Stimulated activated CD4-positive, alpha-beta T cell treated with anti-CD3 and anti-CD28 coated beads, Interleukin-2, amount 100 ng/mL, for 24 hours (primary cell): ENCODE measurements at regions not wholly inside any gene's neighbourhood (a gene's known extent, or its start where the extent isn't known, plus 50 kb on each side); places are given as distances from the start of the nearest gene placed in this dataset.

Experiments used
- DNase-seq, 2 donors: peaks; one replicate each; pipeline ENCODE4 v3.0.0-alpha.2; 2020

DNA sequence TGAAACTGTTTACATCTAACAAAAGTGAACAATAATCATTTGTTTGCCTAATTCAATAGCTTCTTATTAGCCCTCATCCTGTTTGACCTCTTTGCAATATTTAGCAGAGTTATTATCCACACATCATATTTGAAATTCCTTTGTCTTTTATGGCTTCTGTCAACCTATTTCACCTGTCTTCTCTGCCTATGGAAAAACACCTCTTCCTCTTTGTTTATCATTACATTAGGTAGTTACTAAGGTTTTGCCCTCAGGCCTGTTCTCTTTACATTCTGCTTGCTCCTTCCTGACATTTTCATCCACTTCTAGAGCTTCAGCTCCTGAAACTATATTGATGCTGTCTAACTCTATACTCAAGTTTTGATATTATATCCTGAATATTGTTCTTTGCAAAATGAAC is 183.0 kb downstream of the SUCNR1 start:
- DNase-seq: no peak

GRCh38 chr3:152056987-152057386 is 183.5 kb downstream of the SUCNR1 start:
- no peak for DNase-seq

- no peak for DNase-seq
Measured at GRCh38 chr3:152058856-152059255, 185.4 kb downstream of the SUCNR1 start.

- no peak for DNase-seq
Measured at GRCh38 chr3:152060701-152061100, 187.3 kb downstream of the SUCNR1 start.

DNA sequence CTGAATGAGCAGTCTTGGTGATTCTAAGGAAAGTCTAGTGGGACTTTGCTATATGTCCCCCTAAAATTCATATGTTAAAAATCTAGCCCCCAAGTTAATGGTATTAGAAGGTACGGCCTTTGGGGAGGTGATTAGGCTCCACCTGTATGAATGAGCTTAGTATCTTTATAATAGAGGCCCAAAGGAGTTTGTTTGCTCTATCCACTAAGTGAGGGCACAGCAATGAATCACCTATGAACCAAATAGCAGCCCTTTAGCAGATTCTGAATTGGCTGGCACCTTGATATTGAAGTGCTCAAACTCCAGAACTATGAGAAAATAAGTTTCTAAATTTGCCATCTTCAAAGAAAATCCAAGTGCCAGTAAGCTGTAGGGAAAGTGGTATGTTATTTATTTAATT is 187.9 kb downstream of the SUCNR1 start:
- DNase-seq: no peak

DNA sequence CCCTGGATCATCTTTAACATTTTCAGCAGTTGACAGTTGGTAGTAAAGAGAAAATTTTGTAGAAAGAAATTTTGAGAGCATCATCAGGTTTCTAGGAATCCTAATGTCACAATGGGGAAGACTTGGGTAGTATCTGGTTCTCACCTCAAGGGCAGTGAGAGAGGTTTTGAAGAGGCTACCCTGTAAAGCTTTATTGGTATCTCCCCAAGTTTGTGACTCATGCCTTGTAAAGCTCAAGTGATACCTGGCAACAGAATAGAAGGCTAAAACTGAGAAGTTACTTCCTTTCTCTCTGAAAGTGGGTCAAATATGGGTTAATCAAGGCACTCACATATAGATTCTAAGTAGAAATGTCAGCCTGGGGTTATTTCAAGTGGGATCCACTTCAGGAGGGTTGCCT is 196.4 kb downstream of the SUCNR1 start:
- no peak for DNase-seq

DNA sequence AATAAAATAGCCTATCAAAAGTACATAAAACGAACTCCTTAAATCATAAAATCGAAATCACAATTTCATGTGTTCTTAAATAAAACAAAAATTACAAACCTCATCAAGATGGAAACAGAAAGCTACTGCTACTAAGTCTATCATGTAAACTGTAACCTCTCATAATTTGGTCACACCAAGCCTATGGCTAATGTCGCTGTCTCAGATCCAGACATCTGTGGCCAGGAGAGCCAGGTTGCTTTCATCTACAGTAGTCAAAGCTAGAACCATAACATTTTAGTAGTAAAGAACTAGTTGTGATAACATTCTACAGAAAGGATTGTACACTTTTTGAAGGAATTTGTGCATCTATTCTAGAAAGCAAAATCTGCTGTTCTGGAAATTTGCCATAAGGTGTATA is 197.4 kb upstream of the MBNL1 start:
- DNase-seq: no peak

DNA sequence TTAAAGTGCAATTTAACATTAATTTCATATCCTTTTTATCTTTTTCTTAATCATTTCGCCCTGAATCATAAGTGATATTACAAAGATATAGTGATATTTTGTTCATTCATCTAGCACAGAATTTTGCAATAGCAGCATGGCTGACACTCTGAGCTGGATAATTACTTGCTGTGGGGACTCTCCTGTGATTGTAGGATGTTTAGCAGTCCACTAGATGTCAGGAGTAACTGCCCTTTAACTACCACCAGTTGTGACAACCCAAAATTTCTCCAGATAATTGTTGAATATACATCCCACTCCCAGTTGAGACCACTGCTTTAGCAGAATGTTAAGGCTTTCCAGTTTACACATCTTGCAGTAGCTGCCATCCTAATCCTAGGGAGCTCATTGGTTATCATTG is 196.8 kb upstream of the MBNL1 start:
- no peak for DNase-seq

DNA sequence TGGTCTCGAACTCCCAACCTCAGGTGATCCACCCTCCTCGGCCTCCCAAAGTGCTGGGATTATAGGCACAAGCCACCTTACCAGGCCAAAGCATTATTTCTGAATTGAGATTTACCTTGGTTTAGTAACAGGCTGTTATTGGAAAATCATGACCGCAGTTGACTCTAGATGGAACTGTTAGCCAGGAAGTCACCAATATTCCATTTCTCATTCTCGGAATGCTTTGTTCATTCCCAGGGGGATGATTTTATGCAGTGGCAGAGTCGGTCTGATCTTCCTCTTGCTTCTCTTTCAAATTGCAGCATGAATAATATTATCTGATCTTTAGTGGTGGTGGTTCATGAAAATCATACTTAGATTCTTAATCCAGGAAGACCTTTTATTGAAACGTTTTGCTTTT is 195.5 kb upstream of the MBNL1 start:
- no peak for DNase-seq

GRCh38 chr3:152076148-152076547 is 192.6 kb upstream of the MBNL1 start:
- DNase-seq: no peak

DNA sequence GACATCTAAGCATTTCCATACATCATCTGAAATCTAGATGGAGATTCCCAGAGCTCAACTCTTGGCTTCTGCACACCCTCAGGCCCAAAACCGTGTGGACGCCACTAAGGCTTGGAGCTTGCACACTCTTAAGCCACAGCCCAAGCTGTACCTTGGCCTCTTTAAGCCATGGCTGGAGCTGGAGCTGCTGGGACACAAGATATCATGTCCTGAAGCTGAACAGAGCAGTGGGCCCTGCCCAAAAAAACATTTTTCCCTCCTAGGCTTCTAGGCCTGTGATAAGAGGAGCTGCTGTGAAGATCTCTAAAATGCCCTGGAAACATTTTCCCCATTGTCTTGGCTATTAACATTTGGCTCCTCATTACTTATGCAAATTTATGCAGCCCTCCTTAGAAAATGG is 188.7 kb upstream of the MBNL1 start:
- DNase-seq: no peak

DNA sequence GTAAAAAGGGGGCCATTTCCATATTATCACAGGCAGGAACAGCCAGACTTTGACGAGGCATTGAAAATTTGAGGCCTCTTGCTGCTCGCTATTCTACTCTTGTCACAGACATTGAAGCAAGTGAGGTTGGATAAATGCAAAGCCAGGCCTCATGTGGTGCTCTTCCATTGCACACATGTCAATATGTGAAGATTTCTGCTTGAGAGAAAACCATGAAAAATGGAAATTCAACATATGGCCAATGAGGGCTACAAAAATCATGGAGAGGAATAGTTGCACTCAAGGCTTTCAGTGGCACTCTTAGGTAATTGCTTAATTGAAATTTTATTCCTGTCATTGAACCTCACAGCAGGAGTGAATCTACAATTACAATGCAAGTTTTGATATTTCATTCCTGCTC is 185.6 kb upstream of the MBNL1 start:
- no peak for DNase-seq

- no peak for DNase-seq
Measured at GRCh38 chr3:152084441-152085158, 184.1 kb upstream of the MBNL1 start.

DNA sequence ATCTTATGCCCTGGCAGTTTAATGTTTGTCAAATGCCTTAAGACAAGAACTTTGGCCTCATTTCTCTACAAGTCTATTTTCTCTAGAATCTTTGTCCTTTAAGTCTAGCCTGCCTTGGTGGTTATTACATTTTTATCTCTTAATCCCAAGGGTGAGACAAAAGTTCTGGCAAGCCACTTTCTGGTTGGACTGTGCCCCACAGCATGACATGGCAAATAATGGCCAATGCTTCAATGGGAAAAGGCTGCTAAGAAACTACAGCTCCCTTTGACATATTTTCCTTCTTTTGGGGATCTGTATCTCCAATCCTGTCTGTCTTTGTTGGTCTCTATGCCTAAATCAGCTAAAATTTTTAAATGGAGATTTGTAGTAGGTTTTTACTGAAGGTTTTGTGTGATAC is 181.6 kb upstream of the MBNL1 start:
- DNase-seq: no peak

DNA sequence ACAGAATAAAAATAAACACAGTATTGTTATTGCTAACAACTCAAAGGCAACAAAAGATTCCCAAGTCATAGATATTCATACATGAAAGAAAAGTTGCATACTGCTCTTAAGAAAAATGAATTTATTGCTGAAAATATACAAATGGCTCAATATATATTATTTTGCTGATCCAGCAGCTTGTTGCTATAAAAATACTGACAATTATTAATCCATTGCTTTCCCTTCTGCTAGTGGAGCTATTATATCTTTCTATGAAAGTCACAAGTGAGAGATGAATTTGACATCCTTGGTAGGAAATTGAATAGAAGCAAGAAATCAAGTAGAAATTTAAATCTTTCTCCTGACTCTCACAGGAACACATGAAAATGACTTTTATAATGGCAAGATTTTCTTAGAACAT is 179.2 kb upstream of the MBNL1 start:
- DNase-seq: no peak

DNA sequence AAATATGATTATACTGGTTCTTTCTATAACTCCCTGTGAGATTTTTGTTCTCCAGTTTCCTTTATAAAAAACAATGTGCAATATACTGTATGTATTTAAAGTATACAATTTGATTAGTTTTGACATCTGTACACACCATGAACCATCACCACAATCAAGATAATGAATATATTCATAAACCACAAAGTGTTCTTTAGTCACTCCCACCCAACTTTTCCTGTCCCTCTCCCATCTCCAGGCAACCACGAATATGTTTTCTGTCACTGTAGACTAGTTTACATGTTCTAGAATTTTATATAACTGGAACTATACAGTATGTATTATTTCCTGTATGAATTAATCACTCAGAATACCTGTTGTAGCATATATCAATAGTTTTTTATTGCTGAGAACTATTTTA is 177.0 kb upstream of the MBNL1 start:
- DNase-seq: no peak

DNA sequence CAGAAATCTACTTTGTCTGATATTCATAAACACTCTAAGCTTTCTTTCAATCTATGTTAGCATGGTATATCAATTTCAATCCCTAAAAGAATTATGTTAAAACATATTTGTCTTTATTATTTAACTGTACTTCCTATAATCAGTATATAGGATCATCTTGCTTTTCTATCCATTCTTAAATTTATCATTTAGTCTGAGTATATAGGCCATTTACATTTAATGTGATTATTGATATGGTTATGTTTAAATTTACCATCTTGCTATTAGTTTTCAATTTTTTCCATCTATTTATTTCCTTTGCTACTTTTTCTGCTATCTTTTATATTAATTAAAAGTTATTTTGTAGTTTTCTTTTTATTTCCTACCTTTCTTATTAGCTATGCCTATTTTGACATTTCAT is 174.8 kb upstream of the MBNL1 start:
- DNase-seq: no peak

- no peak for DNase-seq
Measured at GRCh38 chr3:152094406-152094805, 174.3 kb upstream of the MBNL1 start.

DNA sequence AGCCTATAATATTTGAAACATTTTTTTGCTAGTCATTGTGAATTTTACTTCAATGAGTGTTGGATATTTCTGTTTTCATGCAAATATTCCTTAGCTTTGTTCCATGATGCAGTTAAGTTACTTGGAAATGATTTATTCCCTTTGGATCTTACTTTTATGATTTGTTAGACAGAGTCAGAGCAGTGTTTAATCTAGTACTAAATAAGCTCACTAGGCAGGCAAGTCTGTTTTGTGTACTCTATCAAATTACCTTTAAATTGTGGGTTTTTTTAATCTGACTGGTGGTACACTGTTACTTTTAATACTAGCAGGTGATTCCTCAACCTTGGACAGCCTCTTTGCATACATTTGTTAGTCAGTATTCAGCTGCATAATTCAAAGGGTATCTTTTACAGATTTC is 173.3 kb upstream of the MBNL1 start:
- DNase-seq: no peak

GRCh38 chr3:152096280-152096906 is 172.3 kb upstream of the MBNL1 start:
- DNase-seq: no peak

- no peak for DNase-seq
Measured at GRCh38 chr3:152097120-152097519, 171.6 kb upstream of the MBNL1 start.

- no peak for DNase-seq
Measured at GRCh38 chr3:152097770-152098169, 171.0 kb upstream of the MBNL1 start.

DNA sequence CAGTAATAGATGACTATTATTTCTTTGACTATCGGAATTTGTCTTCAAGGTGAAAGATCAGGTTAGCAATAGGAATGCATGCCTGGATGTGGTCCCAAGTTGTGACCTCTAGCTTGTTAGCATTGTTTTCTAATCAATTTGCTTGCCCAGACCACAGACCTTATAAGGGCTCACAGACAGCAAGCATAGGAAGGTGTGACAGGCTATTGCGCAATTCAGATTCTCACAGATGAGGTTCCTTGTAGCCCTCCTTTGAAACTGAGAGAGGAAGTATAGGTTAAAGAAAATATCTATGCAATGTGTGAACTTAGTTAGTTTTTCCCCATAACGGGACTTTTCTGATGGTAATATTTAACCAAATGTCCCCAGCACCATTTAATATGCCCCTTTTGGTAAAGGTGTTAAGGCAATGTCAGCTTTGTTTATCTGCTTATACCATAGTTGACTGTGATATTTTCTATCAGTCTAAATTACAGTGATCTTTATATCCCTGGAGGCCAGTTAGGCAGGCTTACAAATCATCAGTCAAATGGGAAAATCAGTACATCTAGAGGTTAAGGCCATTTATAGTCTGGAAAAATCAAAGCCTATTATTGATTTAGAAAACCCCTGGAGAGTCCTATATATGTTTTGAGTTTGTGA is 168.1 kb upstream of the MBNL1 start:
- no peak for DNase-seq

GRCh38 chr3:152102410-152102809 is 166.3 kb upstream of the MBNL1 start:
- no peak for DNase-seq

DNA sequence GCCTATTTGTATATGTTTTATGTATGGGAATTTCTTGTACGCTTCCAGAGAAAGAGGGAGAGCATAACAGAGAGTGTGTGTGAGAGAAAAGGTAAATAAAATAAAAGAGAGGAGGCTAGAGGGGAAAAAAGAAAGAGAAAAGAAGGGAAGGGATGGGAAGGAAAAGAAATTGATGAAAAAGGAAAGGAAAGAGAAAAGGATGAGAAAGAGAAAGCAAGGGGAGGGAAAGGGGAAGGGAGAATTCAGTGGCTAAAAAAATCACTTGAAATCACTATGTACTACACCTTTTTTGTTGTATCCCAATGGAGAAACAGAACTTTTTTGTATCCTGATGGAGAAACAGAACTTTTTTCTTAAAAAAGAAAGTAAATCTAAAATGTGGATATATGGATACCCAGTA is 165.5 kb upstream of the MBNL1 start:
- DNase-seq: no peak
